Stimulated activated CD8-positive, alpha-beta memory T cell treated with anti-CD3 and anti-CD28 coated beads, Interleukin-15, amount 100 ng/mL, for 1 hour (primary cell): ENCODE measurements at regions not wholly inside any gene's neighbourhood (a gene's known extent, or its start where the extent isn't known, plus 50 kb on each side); places are given as distances from the start of the nearest gene placed in this dataset.
"Not testable (repeated sequence)": the region's sequence is repeated elsewhere in the genome, so short reads cannot be mapped to it uniquely, and the experiment has no call there.

ENCODE experiments used
- DNase-seq: peaks from one replicate; pipeline ENCODE4 v3.0.0-alpha.2; 2020; ENCODE audit warnings: low read depth

DNA sequence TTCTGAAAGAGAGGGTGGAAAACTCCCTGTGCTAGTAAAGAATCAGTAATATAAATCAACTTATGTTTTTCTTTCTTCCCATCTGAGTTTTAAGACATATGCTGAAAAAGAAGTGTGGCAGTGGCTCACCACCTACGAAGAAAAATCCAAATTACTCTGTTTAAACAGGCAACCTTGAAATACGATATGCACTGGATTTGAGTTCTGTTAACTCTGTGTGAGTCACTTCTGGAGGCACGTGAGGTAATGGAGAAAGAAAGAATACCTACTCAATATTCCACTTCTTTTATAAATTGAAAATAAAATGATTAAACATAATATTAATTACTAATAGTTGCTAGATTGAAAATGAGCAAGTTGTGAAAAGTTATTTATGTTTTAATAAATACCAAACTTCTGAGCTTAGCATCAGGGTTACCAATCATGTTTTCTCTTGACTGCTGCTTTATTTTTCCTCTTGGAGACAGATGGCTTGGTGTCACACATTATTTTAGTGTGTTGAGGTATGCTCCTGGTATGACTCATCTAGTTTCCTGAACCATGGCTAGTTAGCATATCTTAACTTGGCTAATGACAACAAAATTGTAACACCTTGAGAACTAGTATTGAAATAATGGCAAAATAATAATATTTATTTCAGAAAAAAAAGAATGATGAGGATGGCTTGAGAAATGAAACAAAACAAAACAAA is 1705.5 kb upstream of the PIK3C3 start:
- no peak for DNase-seq

DNA sequence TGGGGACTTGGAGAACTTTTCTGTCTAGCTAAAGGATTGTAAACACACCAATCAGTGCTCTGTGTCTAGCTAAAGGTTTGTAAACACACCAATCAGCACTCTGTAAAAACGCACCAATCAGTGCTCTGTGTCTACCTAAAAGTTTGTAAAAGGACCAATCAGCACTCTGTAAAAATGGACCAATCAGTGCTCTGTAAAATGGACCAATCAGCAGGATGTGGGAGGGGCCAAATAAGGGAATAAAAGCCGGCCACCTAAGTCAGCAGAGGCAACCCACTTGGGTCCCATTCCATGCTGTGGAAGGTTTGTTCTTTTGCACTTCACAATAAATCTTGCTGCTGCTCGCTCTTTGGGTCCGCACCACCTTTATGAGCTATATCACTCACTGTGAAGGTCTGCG is 1709.4 kb upstream of the PIK3C3 start:
- not testable (repeated sequence) for DNase-seq

DNA sequence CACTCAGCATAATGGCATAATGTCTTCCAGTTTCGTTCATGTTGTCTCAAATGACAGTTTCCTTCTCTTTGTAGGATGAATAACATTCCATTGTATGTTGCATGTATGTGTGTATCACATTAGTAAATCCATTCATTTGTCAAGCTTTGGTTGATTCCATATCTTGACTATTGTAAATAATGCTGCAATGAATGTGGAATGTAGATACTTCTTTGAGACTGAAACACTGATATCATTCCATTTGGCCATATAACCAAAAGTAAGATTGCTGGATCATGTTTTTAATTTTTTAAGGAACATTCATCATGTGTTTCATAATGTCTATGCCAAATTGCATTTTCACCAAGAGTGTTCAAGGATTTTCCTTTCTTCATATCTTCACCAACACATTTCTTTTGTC is 1711.4 kb upstream of the PIK3C3 start:
- DNase-seq: no peak

DNA sequence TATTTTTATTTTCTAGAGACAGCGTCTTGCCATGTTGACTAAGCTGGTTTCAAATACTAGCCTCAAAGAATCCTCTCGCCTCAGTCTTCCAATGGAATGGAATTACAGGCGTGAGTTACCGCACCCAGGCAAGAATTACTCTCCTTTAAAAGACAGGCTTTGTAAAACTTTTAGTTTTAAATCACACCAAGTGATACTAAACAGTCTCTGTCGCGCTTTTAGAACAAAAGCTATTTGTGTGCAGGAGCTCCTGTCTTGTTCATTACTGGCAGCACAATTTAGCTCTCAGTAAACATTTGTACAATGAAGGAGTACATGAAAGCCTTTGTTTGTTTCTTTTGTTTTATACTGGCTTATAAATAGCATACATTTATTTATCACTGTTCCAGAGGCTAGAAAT is 1719.2 kb upstream of the PIK3C3 start:
- no peak for DNase-seq

DNA sequence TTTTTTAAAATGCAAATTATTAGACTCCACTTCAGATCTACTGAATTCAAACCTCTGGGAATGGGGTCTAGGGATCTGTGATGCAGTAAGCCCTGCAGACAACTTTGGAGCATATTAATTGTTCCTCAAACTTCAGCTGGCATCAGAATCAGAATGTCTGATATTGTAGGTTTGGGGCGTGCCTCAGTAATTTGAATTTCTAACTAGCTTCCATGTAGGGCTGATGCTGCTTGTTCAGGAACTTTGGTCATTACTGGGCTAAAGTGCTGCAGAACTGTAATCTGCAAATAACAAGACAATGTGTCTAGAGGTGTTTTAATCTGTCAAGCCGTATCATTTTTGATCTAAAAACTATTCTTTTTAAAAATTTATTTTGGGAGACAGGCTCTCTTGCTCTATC is 1719.7 kb upstream of the PIK3C3 start:
- no peak for DNase-seq

DNA sequence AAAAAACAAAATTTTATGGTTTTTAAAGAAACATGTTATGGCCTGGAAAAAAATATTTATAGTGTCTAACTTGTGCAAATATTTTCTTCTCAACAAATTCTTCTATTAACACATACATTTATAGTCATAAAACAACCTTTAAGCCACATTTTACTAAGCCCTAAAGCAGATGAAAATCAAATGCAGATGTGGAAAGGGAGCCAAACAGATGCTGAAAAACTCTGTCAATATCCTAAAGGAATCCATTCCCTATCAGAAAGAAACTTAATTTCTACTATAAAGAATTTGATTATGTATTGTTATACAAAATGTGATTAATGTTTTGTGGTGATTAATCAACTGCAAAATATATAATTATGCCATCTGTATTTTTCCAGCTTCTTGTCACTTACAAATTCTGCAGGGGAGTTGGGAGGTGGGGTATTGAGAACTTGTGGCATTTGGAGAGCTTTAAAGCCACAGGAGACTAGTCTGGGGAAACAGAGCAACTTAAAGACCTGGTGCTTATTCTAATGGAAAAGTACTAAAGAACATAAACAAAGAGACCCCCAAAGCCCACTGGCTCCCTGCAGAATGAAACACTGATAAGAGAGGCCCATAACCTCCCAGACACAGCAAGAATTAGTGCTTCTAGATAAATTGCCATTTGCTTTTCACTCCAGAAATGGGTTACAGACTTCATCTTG is 1721.0 kb upstream of the PIK3C3 start:
- no peak for DNase-seq

DNA sequence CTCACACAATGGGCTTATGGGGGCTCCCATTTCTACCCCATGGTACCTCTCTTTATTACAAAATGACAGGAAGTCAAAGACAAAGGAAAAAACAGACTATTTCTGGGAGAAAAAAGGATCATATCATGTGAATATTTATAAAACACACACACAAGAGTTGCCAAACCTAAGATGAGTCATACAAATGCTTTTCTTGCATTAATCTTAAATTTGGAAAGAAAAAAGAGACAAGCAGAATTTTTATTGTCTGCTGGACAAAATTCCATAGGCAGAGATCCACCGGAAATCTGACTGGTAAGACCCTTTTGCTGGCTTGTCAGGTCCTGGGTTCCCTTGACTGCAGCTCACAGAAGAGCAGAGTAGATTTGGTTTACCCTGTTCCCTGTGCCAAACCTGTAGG is 1732.3 kb upstream of the PIK3C3 start:
- DNase-seq: no peak

DNA sequence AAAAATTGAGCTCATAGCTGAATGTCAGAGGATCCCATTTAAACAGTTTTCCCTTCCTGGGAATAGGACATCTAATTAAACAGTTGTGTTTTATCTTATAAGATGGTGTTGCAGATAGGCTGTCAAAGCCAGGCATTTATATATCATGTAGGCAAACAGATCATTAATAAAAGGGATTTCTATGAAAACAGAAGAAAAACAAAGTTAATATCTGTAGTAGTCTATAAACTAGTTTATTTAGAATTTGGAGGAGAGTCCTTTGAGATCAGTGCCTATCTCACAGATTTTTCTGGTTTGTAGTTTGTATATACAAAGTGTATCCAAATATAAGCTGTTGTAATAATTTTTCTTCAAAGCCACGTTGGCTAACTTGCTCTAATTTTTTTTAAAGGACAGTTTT is 1738.2 kb upstream of the PIK3C3 start:
- no peak for DNase-seq

DNA sequence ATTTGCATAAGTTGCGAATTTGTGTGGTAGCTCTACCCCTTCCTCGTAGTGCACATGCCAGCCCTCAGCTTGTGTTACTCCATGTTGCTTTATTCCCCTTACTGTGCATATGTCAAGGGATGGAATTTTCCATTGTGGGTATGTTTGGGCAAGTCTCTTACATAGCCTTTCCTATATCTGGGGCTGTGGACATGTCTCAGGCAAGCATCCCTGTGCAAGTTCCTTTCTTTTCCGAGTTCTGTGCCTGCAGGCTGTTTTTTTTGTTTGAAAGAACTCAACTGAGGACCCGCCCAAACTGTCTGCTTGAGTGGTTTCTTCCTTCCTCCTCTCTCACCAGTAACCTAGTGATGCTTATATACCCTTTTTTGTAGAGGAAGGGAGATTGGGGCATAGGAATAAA is 1739.1 kb upstream of the PIK3C3 start:
- DNase-seq: no peak

DNA sequence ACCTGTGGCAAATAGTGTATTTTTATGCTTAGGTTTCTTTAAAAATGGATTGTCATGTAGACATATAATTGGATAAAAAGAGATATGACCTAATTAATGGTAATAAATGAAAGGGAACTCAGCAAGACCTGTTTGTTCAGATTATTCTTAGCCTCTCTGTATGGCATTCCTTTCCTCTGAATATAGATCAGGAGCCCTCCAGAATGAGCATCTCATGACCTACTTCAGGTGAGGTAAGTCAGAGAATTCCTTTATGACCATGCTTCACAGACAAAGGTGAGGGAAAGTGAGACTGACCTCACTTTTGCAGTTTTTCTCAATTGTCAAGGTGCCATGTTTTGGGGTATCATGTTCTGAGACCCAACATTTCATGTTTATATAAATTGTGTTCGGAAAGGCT is 1744.3 kb upstream of the PIK3C3 start:
- no peak for DNase-seq

DNA sequence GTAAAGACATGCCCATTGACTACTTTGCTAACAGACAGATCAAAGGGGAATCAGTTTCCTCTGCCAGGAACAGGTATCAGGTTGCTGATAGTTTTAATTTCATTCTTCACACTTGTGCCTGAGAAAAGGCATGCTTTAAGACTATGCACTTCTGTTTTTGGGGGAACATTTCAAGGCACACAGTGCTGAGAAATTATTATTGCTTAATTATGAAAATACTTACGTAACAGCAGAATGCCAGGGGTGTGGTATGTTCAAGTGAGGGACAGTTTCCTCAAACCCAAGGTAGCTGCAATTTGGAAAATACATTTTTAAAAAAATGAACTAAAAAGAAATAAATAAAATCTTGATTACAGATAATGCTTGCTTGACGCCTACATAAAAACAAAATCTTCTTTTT is 1746.1 kb upstream of the PIK3C3 start:
- DNase-seq: no peak

DNA sequence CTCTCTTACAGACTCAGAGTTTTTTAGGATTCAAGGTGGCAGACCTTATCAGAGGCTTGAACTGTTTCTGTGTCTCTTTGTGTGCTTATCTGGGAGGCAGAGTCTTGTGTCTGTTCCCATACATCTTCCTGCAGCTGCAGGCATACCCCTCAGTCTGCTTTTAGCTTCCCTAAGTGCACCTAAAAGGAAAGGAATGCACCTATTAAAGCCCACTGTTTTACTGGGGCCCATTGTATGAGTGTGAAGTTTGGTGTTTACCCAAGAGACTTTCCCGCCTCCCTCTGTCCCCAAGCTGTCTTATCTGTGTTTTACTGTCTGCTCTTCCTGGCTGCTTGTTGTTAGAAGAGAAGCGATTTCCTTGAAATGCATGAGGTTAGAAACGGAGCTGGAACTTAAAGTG is 1757.3 kb upstream of the PIK3C3 start:
- DNase-seq: no peak

DNA sequence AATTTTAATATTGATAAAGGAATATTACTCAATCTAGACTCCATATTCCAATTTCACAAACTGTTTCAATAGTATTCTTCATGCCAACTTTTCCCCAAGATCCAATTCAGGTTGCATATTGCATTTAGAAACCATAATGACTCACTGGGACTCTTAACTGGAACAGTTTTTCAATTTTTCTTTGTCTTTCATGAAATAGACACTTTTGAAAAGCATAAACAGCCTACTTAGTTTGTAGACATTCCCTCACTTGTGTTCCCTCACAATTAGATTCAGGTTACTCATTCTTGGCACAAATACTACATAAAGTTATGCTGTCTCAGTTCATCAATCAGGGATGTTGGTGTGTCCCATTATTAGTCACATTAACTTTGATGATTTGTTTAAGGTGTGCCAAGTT is 1768.4 kb upstream of the PIK3C3 start:
- DNase-seq: no peak

DNA sequence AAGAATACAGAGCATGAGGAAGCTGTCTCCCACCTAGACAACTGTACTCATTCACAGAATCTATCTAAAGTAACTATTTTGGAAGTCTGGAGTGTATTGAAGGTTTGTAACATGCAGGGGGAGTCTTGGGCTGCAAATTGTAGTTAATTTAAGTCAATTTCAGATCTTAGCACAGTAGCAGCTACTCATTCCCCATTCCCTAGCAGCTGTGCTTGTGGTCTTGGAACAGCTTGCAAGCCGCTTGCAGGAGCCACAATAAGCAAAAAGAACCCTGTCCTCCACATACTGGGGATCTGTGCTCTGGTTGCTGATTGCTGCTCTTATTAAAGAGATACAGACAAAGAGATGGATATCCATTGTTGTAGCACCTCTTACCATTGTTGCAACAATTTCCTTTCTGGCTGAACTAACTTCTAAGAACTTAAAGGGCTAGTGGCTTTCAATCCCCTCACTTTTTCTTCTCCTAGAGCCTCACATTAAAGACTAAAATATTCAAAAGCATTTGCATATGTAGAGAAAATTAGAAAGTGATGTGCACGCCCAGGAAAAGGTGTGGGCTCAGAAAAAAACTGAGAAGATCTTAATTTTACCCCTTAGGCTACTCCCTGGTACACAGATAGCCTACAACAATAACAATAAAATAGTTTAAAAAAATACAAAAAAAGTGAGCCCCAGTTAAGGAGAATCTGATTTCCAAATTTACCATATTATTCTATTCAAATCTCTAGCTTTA is 1775.1 kb upstream of the PIK3C3 start:
- DNase-seq: no peak

DNA sequence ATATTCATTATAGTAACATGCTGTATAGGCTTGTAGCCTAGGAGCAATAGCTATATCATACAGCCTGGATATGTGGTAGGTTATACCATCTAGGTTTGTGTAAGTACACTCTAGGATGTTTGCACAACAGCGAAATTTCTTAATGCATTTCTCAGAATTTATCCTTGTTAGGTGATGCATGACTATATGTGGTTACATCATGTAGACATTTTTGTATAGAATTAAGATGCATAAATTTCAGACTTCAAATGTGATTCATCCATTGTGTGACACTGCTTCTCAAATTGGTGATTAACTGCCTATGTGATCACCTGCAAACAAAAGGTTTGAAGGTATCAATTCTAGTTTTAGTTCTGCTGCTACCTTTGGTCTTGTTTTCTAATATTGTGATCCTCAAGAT is 1787.0 kb upstream of the PIK3C3 start:
- DNase-seq: no peak

DNA sequence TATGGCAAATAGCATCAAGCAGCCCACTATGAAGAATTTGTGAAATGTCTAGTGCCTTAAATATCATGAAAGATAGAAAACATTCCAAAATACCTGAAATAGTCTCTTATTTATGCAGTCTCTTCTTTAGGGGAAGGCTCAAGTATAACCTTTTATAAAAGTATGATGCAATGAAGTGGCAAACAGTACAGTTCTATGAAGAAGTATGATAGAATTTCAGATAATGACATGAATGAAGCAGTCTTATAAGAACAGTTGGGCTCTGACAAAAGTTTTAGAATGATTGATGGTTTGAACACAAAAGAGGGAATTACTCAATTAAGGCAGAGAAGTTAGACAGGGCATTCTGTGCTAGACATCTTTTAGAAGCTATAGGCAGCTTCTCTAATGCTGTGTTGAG is 1791.8 kb upstream of the PIK3C3 start:
- DNase-seq: no peak

DNA sequence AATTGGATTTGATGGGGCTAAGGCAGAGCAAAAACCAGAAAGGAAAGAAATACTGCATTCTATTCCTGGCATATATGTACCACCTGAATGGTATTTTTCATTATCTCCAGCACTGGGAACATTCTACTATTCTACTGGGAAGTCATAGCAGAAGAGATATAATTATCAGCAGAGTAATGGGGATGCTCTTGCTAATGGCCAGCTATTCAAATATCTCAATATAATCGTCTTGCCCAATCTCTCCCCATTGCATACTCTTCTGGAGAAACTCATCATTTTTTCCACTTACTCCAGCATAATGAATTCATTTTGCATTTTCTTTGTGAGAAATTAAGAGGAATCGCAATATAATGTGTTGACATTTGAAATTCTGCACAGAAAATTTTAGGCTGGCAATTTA is 1794.7 kb upstream of the PIK3C3 start:
- no peak for DNase-seq

DNA sequence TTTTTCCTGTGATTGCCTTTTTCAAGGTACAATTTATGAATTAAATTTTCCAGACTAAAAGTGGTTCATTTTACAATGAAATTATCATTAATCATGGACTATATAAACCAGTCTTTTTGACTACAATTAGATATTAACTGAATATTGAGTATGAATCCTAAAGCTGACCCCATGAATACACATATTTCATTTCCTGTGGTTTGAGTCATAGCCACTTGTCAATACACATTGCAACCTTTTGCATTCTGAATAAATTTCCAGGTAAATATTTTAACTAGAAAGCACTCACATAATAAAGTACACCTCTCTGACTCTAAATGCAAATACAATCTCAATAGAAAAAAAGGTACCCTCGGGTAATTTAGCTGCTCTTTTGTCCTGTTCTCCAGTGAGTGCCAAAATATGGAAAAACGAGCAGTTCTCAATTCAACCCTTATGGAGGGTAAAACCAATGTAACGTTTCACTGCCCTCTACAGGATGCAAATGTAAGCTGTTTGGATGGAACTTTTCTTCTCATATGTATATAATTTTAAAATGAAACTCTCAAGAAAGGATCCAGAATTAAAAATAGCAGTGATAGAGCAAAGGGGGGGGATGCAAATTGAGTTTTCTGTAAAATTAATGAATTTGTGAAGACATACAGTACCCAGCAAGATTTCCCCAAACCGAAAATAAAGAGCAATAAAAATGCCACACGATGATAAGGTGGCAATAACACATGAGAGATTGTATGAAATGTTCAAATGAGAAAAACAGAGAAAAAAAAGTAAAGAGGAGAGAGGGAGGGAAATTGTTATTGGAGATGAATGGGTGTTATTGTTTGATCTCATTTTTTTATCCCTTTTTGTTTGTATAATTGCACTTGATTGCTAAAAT is 1795.7 kb upstream of the PIK3C3 start:
- no peak for DNase-seq

DNA sequence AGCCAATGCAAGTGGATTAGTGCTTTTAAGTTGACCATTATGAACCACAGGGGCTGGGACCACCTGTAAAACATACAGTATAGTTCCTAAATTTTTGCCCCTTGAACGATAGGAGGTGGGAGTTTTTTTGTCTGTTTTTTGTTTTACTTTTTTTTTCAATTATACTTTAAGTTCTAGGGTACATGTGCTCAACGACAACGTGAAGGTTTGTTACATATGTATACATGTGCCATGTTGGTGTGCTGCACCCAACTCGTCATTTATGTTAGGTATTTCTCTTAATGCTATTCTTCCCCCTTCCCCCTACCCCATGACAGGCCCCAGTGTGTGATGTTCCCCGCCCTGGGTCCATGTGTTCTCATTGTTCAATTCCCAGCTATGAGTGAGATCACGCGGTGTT is 1797.9 kb upstream of the PIK3C3 start:
- DNase-seq: no peak

DNA sequence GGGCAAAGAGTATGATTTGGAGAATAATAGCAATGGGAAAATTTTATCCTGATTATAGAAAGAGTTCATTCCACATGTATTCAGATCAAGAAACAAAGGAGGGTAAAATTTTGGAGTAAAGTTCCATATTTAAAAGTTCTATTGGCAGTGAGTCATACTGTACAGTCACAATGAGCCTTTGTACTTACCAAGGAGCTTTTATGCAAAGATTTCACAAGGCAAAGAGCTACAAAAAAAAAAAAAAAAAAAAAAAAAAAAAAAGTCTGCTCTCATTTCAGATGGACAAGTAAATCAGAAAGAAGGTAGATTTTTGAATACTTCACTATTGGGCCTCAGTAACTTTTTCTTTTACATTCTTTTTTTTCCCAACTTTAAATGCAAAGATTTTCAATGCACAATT is 1802.2 kb upstream of the PIK3C3 start:
- DNase-seq: no peak

DNA sequence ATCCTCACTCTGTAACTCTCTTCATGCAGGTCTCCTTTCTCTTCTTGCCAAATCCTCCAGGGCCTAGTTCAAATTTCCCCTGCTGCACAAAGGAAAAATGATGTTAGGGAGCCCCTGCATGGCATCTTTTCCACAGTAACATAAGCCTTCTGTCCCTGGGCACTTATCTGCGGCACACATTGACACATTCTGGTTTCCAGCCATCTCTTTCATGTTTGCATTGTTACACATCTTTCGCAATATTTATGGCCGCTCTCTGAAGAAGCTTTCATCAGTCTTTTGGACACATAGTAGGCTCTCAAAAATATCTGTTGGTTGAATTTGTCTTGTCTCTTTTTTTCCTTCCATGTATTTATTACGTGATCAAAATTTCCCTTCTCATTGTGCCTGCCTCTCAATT is 1806.1 kb upstream of the PIK3C3 start:
- DNase-seq: no peak

DNA sequence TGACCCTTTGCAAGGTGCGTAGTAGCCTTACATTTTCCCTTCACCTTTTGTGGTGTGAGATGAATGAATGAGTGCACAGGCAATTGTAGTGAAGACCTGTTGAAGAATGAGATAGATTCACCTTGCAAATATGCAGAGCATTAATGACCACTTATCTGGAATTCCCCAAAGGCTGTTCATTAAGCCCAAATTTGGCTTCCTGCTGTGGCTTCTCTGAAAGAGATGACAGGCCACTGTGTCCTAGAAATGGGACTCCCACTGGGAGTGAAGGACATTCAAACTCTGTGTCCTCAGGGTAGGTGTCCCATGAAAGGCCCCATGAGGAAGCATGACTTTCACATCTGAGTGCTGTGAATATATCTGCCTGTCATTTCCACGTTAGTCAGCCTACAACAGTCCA is 1821.8 kb upstream of the PIK3C3 start:
- no peak for DNase-seq
